Activated CD8-positive, alpha-beta memory T cell treated with anti-CD3 and anti-CD28 coated beads for 24 hours (primary cell): ENCODE measurements at regions not wholly inside any gene's neighbourhood (a gene's known extent, or its start where the extent isn't known, plus 50 kb on each side); places are given as distances from the start of the nearest gene placed in this dataset.

Experiments used
- DNase-seq: peaks from one replicate; pipeline ENCODE4 v3.0.0-alpha.2; 2020

DNA sequence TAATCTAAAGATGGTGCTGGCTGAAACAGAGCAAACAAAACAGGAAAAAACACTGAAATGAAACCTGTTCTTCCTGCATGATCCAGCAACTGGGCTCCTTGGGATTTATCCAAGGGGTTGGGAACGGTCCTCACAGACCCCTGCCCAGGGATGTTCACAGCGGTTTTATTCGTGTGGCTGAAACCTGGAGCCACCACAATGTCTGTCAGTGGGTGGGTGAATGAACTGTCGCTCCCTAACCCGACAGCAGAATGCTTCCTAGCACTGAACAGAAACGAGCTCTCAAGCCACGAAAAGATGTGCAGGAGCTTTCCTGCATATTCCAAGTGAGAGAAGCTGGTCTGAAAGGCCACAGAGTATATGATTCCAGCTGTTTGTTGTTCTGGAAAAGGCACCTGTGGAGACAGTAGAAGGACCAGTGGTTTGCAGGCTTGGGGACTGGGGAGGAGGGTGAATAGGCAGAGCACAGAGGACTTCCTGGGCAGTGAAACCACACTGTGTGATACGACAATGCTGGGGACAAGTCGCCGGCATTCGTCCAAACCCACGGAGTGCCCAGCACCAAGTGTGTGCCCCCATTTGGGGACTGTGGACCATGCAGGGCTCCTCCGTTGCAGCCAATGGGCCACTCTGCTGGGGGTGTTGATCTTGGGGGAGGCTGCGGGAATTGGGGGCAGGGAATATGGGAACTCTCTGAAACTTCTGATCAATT lies 73.9 kb downstream of the TEX29 start:
- DNase-seq: peak; percentile 19

DNA sequence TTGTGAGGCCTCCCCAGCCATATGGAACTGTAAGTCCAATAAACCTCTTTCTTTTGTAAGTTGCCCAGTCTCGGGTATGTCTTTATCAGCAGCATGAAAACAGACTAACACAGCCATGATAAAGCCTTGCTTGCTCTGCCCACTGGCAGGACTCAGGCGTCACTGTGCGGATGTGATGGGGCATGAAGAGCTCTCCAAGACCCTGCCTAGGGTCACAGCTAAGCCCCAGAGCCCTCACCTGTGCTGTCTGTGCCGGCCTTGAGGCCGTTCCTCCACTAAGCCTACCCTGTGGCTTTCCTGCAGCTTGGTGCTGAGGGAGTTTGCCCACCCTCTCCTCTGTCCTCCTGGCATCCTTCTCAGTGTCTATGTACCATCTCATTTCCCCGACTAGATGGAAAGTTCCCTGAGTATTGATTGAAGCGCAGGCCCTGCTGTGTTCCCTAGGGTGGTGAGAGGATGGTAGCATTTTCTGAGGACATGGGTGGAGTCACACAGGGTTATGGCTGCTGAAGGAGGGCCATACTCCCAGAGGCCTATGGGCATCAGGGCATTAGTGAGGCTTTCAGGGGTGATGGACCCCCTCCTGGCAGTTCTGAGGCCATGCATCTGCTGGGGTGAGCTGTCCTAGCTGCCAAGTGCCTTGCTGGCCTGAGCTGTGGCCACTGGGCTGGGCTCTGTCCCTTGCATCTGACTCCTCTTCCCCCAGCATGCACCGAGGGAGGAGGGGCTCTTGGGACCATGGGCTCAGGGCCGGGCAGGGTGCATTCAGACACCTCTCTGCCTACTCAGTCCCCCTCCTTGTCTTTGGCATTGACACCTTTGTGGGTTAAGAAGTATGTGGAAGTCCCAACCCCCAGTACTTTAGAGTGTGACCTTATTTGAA lies 75.3 kb downstream of the TEX29 start:
- DNase-seq: peak; percentile 26

DNA sequence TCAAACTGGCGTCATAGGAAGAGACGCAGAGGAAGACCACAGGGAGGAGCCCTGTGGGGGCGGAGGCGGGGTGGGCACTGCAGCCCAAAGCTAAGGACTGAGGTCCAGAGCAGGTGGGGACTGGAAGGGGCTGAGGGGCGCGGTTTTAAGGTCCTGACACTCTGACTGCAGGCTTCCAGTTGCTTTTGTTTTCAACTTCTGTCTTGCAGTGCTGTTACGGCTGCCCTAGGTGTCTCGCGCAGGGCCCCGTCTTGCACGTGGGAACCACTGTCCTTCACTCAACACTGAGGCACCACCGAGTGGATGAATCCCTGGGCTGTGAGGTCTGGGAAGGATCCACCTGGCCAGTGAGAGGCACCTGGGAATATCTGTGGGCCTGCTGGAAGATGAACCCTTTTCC lies 76.0 kb downstream of the TEX29 start:
- DNase-seq: peak; percentile 15

DNA sequence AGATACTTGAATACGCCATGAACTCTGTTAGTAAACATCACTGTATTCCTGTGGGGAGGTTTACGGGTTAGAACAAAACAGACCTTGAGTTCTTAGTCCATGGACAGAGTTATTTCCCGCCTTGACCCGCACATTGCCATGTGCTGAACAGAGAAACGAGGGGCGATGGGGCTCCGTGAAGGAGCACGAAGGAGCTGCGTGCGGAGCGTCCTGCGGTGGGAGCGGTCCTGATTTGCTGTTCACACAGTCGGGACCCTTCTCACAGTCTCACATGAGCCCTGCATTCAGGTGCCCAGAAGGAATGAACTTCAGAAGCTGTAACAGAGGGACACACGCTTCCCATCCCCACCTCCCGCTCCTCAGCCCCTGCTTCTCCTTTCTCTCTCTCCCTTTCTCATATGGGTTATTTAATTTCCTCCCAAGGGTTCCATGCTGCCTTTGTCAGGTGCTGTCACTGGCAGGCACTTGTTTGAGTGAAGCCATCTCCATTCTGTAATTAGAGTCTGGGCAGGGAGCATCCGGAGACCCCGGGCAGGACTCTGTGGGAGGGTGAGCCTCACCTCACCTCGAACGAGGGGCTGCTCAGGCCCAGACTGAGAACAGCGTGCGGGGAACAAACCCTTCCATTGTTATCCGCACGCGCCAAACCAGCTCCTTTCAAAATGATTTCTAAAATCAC lies 76.9 kb downstream of the TEX29 start:
- peak; percentile 26 for DNase-seq

DNA sequence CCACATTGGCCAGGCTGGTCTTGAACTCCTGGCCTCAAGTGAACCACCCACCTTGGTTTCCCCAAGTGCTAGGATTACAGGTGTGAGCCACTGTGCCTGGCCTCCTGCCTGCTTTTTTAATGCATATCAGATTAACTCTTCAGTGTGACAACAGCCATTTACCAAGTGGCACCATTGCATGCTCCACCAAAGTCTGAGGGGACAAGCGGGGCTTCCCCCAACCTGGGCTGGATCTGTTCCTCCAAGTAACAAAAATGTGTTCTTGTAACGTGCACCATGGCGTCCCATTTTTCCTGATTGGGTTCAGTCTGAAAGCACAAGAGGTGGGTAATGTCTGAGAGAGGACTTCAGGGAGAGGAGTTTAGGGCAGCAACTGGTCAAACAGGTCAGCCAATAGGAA lies 77.8 kb downstream of the TEX29 start:
- peak; percentile 15 for DNase-seq

DNA sequence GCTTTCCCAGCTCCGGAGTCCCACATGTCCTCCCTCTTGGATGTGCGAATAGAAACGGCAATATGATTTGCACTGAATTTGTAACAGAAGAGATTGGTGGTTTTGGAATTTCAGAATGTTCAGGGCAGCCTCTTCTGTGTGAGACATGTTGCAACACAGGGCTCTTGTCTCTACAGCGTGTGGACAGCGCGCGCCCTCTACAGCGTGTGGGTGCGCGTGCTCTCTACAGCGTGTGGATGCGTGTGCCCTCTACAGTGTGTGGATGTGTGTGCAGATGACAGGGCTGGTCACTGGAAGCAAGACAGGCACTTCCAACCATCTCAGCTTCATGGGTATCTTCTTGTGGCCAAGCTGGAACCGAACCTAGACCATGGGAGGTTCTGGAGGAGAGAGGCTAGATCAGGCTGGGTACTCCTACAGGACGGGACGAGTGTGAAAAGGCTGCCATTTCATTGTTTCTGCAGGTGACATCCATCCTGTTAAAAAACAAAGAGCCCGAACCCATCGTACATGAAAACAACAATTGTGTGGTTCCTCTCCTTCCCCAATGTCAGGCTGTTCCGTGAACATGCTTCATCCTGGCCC lies 78.4 kb downstream of the TEX29 start:
- peak; percentile 7 for DNase-seq

DNA sequence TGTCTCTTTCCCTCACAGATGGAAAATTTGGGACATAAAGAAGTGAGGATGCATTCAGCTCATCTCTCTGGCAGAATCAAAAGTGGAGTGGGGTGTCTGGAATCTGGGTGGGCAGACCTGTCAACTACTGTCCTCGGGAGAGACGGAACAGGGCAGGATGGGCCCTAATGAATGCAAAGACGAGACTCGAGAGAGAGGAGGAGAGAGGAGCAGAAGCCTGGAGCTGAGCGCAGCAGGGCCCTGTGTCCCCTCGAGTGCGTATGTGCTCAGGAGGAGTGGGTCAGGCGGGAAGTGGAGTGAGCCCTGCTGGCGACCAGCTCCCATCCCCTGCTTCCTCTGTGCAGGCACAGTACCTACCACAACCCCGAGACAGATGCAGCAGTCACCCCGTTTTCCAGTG lies 78.9 kb downstream of the TEX29 start:
- DNase-seq: peak; percentile 28

DNA sequence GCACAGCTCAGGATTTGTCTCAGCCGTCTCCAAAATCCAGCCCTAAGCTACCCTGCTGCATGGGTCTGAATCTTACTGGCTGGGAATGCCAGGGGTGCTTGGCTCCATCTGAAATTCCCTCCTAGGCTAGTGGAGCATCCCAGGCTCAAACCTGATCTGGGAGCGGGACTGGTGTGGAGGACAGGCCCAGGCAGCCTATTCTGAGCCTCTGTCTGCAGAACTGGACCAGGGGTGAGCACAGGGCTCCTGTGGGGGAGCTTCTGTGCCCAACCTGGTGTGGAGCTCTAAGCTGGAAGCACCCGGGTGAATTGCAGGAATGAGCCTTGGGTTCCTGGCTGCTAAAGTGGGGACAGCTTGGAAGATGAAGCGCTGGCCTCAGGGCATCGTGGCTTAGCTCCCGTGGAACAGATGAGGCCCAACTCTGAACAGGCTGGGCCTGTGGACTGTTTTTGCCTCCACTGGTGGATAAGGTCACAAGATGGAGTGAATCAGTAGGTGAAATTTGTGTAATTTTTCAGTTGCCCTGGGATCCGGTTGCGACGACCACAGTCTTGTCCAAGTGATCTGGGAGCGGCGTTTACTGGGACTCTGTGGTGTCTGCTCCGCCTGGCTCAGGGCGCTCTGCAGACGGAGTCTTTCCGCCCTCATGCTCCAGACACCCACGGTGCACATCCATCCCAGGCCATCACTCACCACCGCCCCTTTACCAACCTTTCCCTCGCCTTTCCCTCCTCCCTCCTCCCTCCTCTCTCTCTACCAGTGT lies 79.5 kb downstream of the TEX29 start:
- DNase-seq: no peak

DNA sequence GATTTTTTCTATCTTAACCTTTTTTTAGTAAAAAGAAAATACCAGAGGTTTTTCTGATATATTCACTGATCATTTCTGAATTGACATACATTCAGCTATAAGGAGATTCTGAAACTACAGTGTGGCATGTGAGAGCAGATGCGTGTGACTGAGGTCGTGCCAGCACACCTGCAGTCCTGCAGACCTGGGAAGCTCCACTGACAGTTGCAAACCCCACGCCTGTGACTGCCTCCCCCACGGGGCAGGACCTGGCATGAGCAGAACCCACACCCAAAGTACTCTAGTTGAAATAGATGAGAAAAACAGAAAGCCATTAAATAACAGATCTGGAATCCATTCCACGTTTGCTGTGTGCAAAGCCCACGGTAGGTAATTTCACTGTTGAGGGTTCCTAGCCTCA lies 80.7 kb downstream of the TEX29 start:
- no peak for DNase-seq

DNA sequence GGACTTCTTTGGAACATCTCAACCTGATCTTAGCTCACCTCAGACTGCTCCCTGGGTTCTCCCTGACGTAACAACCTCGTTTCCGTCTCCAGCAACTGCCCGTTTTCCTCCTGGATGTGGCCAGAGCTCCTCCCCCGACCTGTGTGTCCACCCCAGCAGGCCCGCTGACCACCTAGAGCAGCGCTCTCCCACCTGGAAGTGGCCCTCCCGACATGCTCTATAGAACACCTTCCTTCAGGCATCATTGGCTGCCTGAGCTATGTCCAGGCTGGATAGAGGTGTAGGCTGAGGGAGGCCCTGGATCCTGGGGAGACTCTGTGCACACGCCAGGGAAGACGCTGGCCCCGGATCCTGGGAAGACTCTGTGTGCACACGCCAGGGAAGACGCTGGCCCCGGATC lies 81.3 kb downstream of the TEX29 start:
- DNase-seq: no peak

DNA sequence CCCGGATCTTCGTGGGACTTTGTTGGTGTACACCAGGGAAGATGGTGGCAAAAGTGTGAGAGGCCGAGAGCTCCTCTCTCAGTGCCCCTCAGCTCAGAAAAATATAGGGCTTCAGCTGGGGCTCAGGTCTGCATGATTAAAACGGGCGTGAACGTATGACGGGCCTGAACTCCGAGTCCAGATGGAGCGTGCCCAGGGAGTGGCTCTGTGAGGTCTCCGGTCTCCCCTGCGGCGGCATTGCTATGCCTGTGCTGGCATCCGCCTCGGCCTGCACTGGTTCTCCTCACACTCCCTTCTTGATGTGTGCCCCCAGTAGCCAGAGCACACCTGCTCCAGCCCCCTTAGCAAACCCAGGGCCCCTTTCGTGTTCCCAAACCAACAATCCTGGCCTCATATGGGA lies 82.0 kb downstream of the TEX29 start:
- no peak for DNase-seq

DNA sequence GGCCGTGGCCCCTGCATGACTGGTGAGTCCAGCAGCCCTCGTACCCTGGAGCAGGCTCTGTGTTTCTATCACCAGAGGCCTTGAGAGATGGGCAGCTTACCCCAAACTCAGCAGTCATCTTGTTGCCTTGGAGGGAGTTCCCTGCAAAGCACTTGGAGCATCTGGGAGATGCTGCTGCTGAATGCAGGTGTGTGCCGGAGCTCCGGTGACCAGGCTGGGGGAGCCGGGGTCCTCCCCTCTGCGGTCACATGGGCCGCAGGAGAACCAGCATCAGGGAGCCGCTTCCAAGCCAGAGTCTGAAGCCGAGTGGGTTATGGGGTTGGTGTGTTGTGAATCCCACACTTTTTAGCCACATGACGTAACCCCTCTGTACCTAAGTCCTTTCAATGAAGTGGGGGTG lies 82.8 kb downstream of the TEX29 start:
- DNase-seq: no peak

DNA sequence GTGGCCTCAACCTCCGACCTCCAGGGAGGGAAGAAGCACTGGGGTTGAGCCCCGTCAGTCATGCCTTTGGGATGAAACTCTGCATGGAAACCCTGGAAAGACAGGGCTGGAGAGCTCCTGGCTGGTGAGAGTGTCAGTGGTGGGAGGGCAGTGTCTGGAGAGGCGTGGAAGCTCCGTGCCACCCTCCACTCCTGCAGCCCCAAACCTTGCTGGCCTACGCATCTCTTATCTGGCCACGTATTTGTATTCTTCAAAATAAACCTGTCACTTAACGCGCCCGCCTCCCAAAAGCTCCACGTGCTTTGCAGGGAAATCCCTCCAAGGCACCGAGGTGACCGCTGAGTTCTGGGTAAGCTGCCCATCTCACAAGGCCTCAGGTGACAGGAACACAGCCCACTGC lies 84.3 kb downstream of the TEX29 start:
- DNase-seq: no peak

DNA sequence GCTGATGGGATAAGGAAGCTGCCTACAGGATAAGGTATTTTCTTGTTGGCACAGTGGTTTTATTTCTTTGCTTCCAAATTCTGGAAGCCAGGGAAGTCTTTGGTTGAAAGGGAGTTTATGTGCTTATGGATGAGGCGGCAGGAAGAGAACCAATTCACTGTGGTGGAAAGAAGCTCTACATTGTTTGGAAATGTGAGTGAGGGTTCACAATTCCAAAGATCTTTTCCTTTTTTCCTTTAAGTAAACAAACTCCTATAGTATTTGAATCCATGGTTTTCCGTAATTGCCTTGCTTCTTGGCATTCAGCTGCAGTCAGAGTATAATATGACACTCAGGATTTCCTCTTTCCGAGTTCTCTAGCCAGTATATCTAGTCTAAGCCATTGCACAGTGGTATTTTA lies 86.2 kb downstream of the TEX29 start:
- no peak for DNase-seq

DNA sequence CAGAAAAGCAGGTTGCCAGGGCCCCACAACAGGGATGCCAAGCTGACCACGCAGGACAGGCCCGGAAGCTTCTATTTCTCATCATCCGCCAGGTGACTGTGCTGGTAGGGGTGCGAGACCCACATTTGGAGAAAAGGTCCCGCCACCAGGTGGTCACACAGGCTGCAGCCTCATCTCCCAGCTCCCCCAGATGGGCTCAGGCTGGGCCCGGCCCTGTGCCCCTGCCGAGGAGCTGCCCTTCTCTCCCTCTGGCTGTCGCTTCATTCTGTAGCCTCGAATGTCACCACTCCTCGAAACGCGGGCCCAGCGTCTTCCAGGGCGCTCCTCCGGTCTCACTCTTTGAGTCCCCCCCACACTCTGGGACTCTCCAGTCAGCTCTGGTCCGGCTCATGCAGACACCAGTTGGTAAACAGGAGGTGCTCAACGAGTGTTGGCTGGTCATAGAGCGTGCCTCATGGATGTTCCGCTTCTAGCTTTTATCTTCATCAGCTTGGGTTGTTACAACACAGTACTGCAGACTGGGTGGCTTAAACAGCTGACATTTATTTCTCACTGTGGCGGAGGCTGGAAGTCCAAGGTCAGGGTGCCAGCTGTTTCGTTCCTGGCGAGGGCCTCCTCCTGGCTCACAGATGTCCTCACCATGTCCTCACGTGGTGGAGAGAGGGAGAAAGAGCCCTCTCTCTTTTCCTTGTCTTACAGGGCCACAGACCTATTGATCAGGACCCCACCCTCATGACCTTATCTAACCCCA lies 87.1 kb downstream of the TEX29 start:
- DNase-seq: no peak

DNA sequence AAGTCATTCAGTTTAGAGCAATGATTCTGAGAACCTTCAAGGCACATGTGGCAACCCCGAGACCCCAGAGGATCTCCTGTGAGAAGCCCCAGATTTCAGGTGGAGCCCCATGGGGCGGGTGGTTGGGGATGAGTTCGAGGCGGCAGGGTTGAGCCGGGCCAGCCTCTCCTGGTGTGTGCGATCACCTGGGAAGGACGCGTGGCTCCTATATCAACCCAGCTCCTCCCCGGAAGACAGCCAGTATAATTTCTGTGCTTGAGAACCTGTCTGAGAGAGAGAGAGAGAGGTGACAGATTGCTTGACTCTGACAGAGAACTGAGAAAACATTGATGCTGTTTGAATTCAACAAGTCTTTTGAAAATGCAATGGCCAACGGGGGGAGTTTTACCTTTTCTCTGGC lies 89.0 kb downstream of the TEX29 start:
- DNase-seq: no peak

DNA sequence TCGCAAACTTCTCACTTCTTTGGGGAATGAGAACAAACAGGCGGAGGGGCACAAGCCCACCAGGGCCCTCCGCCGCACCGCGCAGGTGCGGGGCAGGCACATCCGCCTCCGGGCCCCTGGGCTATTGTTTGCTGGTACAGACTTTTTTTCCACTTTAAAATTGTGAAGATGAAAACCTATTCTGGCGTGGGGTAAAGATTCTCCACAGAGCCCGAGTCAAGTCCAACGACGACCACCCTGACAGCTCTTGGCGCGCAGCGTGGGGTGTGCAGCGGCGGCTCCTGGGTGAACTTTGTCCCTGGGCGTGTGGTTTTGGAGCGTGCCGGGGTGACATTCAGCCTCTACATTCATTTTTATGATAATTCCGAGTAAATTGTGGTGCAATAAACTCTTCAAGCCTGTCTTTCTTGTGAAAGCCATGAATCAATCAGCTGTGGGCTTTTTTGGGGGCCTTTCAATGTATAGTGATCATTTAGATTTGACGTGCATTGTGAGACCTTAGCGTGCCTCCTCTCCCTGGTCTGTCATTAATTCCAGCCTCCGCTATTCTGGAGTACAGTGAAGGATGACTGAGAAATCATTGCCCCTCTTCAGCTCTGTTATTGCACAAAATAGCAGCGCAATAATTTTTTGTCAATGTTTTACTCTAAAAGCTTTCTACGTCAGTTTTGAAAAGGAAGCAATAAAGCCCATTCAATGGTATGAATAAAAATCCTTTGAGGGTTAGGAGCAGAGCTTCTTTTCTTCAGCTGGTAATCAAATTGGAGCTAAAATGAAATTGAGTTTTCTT lies 90.0 kb downstream of the TEX29 start:
- DNase-seq: no peak

DNA sequence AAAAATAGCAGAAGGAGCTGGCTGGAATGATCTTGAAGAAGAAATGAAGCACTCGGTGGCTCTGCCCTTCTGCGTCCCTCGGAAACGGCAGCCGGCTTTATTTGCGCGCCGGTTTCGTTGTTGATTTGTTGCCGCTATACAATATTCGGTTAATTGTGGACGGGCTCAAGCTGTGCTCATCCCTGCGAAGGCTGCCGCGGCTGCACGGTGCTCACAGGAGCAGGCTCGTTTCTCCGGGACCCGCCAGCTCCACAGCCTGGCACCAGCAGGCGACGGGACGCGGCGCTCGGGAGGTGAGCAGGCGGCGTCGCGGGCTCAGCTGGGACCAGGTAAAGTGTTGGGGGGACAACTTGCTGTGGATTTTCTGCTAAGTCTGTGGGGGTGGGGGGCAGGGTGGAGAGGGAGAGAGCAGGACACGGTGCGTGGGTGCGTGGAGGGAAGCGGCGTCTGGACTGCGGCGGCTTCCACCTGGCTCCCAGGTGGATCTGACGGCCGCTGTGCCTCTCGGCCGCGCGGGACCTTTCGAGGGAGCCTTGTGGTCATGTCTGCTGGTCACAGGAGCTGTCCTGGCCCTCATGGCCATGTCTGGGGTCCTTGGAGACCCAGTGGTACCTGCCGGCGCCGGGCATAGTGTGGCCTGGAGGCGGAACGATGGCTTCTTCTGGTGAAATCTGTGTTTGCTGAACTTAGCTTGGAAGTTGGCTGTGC lies 90.9 kb downstream of the TEX29 start:
- no peak for DNase-seq

DNA sequence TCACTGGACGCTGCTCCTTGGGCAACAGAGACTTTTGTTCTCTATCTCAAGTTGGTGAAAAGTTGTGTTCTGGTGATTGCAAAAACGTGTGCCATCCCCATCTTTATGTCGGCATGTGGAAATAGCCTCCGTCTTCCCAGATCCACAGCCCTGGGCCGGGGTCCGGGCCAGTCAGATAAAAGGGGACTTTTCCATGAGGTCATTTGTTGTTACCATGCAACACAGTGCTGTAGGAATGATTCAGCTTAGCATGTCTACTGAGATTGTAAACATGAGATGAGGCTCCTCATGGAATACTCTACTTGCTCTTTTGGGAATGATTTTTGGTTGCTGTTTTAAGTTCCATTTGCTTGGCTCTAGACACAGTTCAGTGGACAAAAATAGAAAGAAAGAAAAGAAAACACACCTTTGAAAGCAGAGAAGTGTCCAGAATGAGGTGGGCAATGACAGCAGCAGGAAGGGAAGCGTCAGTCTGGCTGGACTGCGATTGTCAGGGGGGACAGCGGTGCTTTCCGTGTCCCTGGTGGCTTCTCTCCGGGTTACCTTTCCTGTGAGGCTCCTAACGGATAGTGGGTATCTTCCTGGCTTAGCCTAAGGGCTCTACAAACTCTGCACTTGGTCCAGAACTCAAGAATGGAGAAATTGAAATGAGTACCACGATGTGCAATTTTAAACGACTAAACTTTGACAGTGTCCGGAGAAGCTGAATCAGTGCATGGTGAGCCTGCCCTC lies 91.6 kb downstream of the TEX29 start:
- DNase-seq: no peak
